Right renal pelvis (tissue), 4 donors: ENCODE measurements at regions not wholly inside any gene's neighbourhood (a gene's known extent, or its start where the extent isn't known, plus 50 kb on each side); places are given as distances from the start of the nearest gene placed in this dataset.
A peak's percentile ranks its signal among the peaks of the same experiment; 100 is the strongest.
"Not testable (repeated sequence)": the region's sequence is repeated elsewhere in the genome, so short reads cannot be mapped to it uniquely, and the experiment has no call there.

ENCODE experiments used
- DNase-seq, 4 donors: peaks; one replicate each; pipeline ENCODE4 v3.0.0-alpha.2; 2013; ENCODE audit warnings: low read depth in 4 of 4, low spot score in 3 of 4, missing footprints in 1 of 4

- no peak for DNase-seq
These were observed 438.9 kb upstream of the ZNF337 start for GRCh38 chr20:26135325-26136110.

DNA sequence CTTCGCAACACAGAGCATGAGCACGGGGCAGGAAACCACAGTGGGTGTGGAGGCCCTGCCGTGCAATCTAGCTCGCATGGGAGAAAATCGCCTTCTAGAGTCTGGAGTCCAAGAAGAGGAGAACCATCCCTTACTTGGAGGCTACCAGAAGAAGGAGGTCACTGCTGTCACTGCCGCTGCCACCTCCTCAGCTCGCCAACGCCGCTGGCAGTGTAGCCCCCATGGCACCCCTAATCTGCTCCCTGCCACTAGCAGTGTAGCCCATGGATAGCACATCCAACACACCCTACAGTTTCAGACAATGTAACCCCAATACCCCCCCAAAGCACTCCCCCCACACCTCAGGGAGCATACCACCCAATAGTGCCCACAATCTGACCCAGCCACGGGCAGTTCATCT is 438.0 kb upstream of the ZNF337 start:
- DNase-seq, result no peak

DNA sequence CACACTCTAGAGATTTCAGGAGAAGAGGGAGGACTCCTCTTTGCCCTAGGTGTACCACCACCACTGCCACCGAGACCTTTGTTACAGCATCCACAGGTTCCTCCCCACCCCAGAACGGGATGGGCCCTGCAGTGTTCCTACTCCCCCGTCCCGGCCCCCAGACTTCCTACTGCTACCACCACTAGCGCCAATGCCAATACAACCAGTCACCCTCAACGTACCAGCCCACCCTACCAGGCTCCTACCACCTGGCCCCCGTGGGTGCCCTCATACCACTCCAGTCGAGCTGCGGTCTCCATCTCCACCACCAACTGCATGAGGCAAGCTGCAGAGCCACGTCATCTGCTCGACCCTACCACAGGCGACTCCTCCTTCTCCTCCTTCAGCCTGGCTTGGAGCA is 437.1 kb upstream of the ZNF337 start:
- not testable (repeated sequence) for DNase-seq

GRCh38 chr20:26120920-26121319 is 424.3 kb upstream of the ZNF337 start:
- not testable (repeated sequence) for DNase-seq

DNA sequence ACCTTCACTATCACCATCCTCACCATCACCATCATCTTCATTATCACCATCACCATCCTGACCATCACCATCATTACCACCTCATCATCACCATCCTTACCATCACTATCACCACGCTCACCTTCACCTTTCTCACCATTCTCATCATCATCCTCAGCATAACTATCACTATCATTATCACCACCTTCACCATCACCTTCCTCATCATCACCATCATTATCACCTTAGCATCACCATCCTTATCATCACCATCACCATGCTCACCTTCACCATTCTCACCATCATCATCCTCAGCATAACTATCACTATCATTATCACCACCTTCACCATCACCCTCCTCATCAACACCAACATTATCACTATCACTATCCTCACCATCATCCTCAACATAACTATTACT is 397.8 kb upstream of the ZNF337 start:
- not testable (repeated sequence) for DNase-seq

GRCh38 chr20:26091921-26092320 is 395.3 kb upstream of the ZNF337 start:
- DNase-seq, result not testable (repeated sequence)

DNA sequence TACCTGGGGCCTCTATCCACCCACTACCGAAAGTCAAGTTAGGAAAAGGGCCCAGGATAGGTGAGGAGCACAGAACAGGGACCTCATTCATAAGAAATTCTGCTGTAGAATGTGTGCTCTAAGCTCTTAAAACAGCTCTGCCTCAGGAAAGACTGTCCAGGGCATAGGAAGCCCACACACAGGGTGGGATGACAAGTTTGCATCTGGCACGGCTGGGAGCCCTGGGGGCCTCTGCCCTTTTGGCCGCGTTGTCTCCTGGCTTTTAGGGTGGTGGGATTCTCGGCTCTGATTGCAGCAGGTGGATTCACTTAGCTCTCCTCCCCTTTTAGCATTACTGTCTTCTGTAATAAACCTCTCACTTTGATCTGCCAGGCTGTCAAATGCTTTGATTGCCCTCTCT is 389.5 kb upstream of the ZNF337 start:
- not testable (repeated sequence) for DNase-seq

DNA sequence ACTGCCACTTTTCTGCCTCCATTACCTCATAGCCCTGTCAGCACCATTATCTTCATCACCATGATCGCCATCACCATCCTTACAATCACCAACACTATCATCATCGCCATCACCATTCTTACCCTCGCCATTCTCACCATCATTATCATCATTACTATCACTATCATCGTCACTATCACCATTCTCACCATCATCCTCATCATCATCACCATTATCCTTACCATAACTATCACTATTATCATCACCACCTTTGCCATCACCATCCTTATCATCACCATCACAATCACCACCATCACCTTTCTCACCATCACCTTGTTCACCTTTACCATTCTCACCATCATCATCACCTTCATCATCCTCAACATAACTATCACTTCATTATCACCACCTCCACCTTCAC is 377.3 kb upstream of the ZNF337 start:
- not testable (repeated sequence) for DNase-seq

DNA sequence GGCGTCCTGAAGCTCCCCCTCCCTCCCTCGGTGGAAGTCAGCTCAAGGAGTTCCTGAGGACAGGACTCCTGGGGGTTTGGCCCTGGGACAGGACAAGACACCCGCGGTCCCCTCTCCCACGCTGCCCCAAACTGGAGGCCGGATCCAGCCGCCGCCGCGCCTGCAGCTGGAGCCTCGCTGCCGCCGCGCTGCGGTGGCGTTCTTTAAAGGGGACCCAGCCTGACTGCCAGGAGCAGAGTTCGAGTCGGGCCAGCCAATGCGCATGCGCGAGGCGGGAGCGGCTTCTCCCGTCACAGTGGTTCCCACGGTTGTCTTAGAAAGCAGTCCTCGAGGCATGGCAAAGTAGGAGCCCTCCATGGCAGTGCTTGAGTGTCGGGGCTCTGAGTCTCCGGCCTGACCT is 362.7 kb upstream of the ZNF337 start:
- not testable (repeated sequence) for DNase-seq

- DNase-seq, result not testable (repeated sequence)
These were observed 361.8 kb upstream of the ZNF337 start for GRCh38 chr20:26058446-26058845.

DNA sequence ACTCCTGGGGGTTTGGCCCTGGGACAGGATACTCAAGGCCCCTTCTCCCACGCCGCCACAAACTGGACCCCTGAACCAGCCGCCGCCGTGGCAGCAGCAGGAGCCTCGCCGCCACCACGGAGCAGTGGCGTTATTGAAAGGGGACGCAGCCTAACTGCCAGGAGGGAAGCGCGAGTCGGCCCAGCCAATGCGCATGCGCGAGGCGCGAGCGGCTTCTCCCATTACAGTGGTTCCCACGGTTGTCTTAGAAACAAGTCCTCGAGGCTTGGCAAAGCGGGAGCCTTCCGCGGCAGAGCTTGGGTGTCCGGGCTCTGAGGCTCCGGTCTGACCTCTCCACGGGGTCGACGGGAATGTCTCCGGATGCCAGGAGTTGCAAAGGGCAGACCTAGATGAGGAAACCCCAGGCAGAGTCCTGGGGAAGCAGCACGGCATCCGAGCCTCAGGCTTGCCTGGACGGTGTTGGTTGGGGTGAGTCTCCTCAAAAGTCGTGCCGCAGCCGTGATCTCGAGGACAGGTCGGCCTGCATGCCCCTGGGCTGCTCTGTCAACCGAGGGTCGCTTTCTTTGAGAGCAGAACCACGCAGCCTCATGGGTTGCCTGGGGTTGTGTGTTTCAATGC is 360.6 kb upstream of the ZNF337 start:
- DNase-seq, result not testable (repeated sequence)

DNA sequence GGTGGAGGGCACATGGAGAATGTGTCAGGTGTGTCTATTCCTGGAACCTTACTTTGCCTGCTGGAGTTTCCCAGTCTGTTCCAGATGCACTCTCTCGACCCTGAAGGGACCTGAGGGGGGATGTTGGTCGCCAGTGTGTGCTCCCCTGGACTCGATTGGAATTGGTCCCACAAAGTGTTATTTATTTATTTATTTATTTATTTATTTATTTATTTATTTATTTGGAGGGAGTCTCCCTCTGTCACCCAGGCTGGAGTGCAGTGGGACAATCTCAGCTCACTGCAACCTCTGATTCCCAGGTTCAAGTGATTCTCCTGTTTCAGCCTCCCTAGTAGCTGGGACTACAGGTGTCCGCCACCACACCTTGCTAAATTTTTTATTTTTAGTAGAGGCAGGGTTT is 329.1 kb upstream of the ZNF337 start:
- not testable (repeated sequence) for DNase-seq

- not testable (repeated sequence) for DNase-seq
These were observed 314.3 kb upstream of the ZNF337 start for GRCh38 chr20:26010942-26011276.

DNA sequence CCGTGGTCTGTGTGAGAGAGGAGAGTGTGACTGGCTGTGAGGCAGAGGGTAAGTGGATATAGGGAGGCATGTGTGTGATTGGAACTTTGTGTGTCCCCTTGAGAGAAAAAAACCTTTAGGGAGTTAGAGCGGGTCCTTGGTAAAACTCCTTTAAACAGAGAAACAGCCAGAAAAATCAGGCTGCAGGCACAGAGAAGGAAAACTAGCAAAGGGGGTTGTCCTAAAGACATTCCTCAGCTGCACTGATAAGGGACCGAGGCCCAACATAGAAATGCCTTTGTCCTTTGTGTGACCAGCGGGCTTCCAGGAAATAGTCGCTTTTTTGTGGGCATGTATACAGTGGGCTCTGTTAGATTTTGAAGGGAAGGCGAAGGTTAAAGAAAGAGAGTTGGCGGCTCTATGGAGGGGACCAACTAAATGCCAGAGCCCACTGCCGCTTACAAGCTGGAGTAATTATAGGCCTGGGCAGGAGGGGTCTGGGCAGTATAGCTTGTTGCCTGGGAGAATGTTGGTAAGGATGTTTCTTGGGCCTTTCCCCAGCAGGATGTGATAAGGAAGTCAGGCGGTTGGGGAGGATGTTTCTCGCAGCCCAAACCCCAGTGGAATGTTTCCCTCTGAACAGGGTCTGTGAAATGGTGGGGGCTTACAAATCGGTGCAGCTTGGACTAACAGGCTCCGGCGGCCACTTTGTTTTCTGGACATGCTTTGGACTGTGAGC is 313.7 kb upstream of the ZNF337 start:
- peak in 2 of 4 donors; percentile 33 to 39 for DNase-seq

DNA sequence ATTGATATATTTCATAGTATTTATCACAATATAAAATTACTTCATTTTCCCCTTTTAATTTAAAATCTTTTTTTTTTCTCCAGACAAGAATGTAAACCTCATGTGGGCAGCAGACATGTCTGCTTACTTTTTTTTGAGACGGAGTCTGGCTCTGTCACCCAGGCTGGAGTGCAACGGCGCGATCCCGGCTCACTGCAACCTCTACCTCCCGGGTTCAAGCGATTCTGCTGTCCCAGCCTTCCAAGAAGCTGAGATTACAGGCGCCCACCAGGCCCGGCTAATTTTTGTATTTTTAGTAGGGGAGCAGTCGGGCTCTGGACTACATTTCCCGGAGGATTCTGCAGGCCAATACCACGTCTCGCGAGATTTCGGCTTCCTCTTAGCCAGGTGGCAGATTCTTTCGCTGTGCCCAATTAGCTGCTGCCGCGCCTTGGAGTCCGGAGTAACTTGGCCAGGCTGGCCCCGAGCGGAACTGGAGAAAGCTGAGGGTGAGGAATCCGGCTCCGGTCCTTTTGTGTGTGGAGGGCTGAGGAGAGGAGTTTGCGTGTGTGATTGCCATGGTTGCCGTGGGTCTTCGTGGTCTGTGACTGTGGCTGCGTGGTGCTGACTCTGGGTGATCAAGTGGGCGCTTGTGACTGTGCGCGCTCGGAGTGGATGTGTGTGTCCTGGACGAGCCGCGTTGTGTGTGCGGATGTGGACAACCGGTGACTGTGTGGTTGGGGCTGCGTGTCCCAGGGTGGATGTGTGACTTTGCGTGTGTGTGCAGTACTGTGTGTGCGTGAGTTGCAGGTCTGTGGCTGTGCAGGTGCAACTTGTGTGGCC is 313.0 kb upstream of the ZNF337 start:
- DNase-seq, result peak; percentile 81 to 89 (median 86)

- not testable (repeated sequence) for DNase-seq
These were observed 311.4 kb upstream of the ZNF337 start for GRCh38 chr20:26008026-26008425.

DNA sequence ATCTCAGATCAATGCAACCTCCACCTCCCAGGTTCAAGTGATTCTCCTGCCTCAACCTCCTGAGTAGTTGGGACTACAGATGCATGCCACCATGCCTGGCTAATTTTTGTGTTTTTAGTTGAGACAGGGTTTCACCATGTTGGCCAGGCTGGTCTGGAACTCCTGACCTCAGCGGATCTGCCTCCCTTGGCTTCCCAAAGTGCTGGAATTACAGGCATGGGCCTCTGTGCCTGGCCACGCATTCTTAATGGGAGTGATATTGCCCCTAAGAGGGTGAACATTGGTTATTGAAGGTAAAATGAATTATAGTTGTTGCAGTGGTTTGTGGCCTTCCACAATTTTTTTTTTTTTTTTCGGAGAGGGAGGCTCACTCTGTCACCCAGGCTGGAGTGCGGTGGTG is 309.5 kb upstream of the ZNF337 start:
- not testable (repeated sequence) for DNase-seq

- DNase-seq, result not testable (repeated sequence)
These were observed 307.3 kb upstream of the ZNF337 start for GRCh38 chr20:26003959-26004358.

GRCh38 chr20:25997367-25998038 is 300.9 kb upstream of the ZNF337 start:
- DNase-seq, result not testable (repeated sequence)

- no peak for DNase-seq
These were observed 295.5 kb upstream of the ZNF337 start for GRCh38 chr20:25992146-25992545.
